ENCODE measurements at regions not wholly inside any gene's neighbourhood (a gene's known extent, or its start where the extent isn't known, plus 50 kb on each side); places are given as distances from the start of the nearest gene placed in this dataset.

- in situ Hi-C loops (cut with HindIII; ENCODE audit: low sequenced_read_pairs), result no loop called here
Observed at GRCh38 chr20:6439737-6440442, 317.1 kb upstream of the FERMT1 start.

GRCh38 chr20:6434131-6434530 is 311.3 kb upstream of the FERMT1 start:
- in situ Hi-C loops (cut with HindIII; ENCODE audit: low sequenced_read_pairs), result no loop called here

- in situ Hi-C loops (cut with HindIII; ENCODE audit: low sequenced_read_pairs), result no loop called here
Observed at GRCh38 chr20:6430381-6430780, 307.6 kb upstream of the FERMT1 start.

GRCh38 chr20:6426287-6426891 is 303.6 kb upstream of the FERMT1 start:
- in situ Hi-C loops (cut with HindIII; ENCODE audit: low sequenced_read_pairs), result no loop called here

GRCh38 chr20:6421321-6422248 is 298.8 kb upstream of the FERMT1 start:
- in situ Hi-C loops (cut with HindIII; ENCODE audit: low sequenced_read_pairs), result no loop called here

- in situ Hi-C loops (cut with HindIII; ENCODE audit: low sequenced_read_pairs), result no loop called here
Observed at GRCh38 chr20:6420336-6420735, 297.5 kb upstream of the FERMT1 start.

GRCh38 chr20:6418732-6419131 is 295.9 kb upstream of the FERMT1 start:
- in situ Hi-C loops (cut with HindIII; ENCODE audit: low sequenced_read_pairs), result loop anchor here (10.0 kb wide), 1 partner anchor 154 kb away; no protein-coding TSS in a partner anchor

- in situ Hi-C loops (cut with HindIII; ENCODE audit: low sequenced_read_pairs), result loop anchor here (10.0 kb wide), 1 partner anchor 152 kb away; no protein-coding TSS in a partner anchor
Observed at GRCh38 chr20:6416371-6416770, 293.5 kb upstream of the FERMT1 start.

GRCh38 chr20:6411651-6412050 is 288.8 kb upstream of the FERMT1 start:
- in situ Hi-C loops (cut with HindIII; ENCODE audit: low sequenced_read_pairs), result loop anchor here (10.0 kb wide), 1 partner anchor 147 kb away; no protein-coding TSS in a partner anchor

GRCh38 chr20:6410721-6411120 is 287.9 kb upstream of the FERMT1 start:
- in situ Hi-C loops (cut with HindIII; ENCODE audit: low sequenced_read_pairs), result loop anchor here (10.0 kb wide), 1 partner anchor 146 kb away; no protein-coding TSS in a partner anchor

GRCh38 chr20:6407163-6407562 is 284.3 kb upstream of the FERMT1 start:
- in situ Hi-C loops (cut with HindIII; ENCODE audit: low sequenced_read_pairs), result no loop called here

GRCh38 chr20:6401893-6402557 is 279.2 kb upstream of the FERMT1 start:
- in situ Hi-C loops (cut with HindIII; ENCODE audit: low sequenced_read_pairs), result no loop called here

- in situ Hi-C loops (cut with HindIII; ENCODE audit: low sequenced_read_pairs), result no loop called here
Observed at GRCh38 chr20:6397115-6397514, 274.3 kb upstream of the FERMT1 start.

GRCh38 chr20:6395695-6396094 is 272.9 kb upstream of the FERMT1 start:
- in situ Hi-C loops (cut with HindIII; ENCODE audit: low sequenced_read_pairs), result no loop called here

GRCh38 chr20:6388671-6389197 is 265.9 kb upstream of the FERMT1 start:
- in situ Hi-C loops (cut with HindIII; ENCODE audit: low sequenced_read_pairs), result no loop called here

GRCh38 chr20:6384956-6385486 is 262.2 kb upstream of the FERMT1 start:
- in situ Hi-C loops (cut with HindIII; ENCODE audit: low sequenced_read_pairs), result no loop called here

GRCh38 chr20:6384380-6384779 is 261.6 kb upstream of the FERMT1 start:
- in situ Hi-C loops (cut with HindIII; ENCODE audit: low sequenced_read_pairs), result no loop called here

- in situ Hi-C loops (cut with HindIII; ENCODE audit: low sequenced_read_pairs), result no loop called here
Observed at GRCh38 chr20:6381887-6382286, 259.1 kb upstream of the FERMT1 start.

GRCh38 chr20:6362245-6362644 is 239.4 kb upstream of the FERMT1 start:
- in situ Hi-C loops (cut with HindIII; ENCODE audit: low sequenced_read_pairs), result no loop called here

GRCh38 chr20:6360766-6361165 is 237.9 kb upstream of the FERMT1 start:
- in situ Hi-C loops (cut with HindIII; ENCODE audit: low sequenced_read_pairs), result no loop called here
